HFF-Myc (cell line): ENCODE measurements at regions not wholly inside any gene's neighbourhood (a gene's known extent, or its start where the extent isn't known, plus 50 kb on each side); places are given as distances from the start of the nearest gene placed in this dataset.

ENCODE experiments used
- DNase-seq: peaks from one replicate; pipeline ENCODE4 v3.0.0-alpha.2; 2011; ENCODE audit warnings: low read depth; ENCODE audit errors: extremely low read depth
- H3K4me3 ChIP-seq: replicated peaks from 2 replicates; pipeline ENCODE4 v1.5.1; 2011; ENCODE audit warnings: low read depth, mild to moderate bottlenecking, control low read depth, low read length
- CTCF ChIP-seq: IDR thresholded peaks from 2 replicates; pipeline ENCODE4 v1.5.1; 2012; ENCODE audit warnings: mild to moderate bottlenecking, low read depth, low read length, control low read depth; ENCODE audit errors: missing control alignments

DNA sequence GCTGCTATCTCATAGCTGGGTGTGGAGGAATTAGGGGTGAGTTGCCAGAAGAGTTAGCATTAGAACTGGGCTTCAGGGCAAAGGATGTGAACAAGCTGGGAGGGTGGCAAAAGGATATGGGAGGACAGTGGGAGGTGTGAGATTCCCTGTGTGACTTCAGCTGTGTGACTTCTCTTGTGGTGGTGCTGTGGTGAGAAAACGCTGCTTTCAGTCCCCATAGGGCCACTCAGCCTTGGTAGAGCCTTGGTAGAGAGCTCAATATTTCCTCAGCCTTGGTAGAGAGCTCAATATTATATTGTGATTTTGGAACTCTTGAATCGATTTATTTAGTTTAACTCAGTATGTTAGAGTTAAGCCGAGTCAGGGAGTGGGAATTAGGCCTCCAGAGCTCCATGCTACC is 499.7 kb downstream of the EDEM1 start:
- no peak for DNase-seq
- no peak for TF ChIP-seq CTCF

GRCh38 chr3:5690490-5690889 is 503.0 kb downstream of the EDEM1 start:
- no peak for TF ChIP-seq CTCF
- no peak overlapping the region for H3K4me3 ChIP-seq
- DNase-seq: no peak

More for the DNA sequence above, 499.7 kb downstream of the EDEM1 start:
- no peak overlapping the region for H3K4me3 ChIP-seq

DNA sequence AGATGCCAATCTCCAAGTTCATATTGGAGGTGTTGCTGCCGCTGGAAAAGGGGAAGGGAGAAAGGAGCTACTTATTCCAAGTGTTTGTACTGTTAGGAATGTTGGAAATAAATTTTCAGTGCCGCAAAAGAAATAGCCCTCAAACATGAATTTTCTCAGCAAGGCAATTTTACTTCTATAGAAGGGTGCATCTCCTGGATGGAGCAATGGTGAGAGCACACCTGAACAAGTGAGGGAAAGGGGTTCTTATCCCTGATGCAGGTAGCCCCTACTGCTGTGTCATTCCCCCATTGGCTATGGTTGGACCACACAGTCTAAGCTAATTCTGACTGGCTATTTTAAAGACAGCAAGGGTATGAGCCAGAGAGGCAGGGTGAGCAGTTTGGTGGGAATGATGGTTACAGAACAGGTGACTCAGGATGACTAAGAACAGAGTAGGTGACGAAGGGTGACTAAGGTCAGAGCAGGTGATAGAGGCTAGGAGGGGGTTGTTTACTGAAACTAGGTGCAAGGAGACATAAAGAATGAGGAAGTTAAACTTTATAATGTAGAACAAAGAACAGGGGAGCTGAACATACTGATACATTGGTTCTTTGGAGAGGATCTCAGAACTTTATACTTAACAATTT is 503.5 kb downstream of the EDEM1 start:
- TF ChIP-seq CTCF: no peak
- no peak overlapping the region for H3K4me3 ChIP-seq
- DNase-seq: no peak

DNA sequence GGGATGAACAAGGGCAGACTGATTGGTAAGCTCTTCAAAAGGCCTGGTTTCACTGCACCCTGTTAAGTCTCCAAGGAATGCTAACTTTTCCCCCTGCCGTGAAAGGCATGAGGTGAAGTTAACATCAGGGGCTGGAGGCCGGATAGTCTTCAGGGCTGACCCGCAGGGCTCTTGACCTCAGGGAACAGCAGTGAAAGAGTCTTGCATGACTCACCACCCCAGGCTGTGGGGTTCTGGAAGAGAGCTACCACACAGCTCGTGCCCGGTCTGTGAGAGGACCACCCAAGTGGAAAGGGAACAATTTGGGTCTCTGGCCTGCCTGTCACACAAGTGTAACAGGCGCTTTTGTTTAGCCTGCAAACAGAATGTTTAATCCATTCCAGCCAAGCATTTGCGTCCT is 504.9 kb downstream of the EDEM1 start:
- DNase-seq: no peak
- H3K4me3 ChIP-seq: no peak overlapping the region
- no peak for TF ChIP-seq CTCF

DNA sequence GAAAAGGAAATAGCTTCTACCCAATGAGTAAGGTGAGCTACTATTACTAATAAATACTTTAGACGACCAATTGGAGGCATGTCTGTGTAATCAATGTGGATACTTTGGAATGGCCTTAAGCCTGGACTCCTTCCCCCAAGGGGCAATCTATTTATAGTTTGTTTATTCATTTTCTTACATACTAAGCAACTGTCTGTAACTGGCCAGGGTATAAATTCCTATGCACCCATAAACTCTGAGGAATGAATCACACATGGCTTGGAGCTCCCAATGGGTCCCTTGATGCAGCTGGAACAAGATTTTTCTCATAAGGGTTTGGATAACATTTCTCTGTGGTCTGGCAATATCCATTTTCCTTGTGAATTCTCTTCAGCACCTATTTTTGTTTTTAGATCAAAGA is 506.8 kb downstream of the EDEM1 start:
- no peak for DNase-seq
- TF ChIP-seq CTCF: no peak
- H3K4me3 ChIP-seq: no peak overlapping the region

DNA sequence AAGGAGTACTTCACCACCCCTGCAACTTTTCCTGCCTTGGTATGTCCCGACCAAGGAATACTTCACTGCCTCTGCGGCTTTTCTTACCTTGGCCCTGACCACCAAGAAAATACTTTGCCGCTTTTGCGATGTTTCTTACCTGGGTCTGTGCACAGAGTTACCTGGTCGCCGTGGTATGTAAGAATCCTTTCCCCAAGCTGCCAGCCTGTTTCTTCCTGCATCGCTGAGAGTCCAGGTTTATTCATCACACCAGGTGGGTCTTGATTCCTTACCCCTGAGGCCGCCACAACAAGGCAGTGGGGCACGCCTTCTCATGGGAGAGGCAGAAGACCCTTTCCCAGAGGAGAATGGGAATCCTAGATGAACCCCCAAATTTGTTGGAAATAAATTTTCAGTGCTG is 511.3 kb downstream of the EDEM1 start:
- no peak overlapping the region for H3K4me3 ChIP-seq
- TF ChIP-seq CTCF: no peak
- no peak for DNase-seq

DNA sequence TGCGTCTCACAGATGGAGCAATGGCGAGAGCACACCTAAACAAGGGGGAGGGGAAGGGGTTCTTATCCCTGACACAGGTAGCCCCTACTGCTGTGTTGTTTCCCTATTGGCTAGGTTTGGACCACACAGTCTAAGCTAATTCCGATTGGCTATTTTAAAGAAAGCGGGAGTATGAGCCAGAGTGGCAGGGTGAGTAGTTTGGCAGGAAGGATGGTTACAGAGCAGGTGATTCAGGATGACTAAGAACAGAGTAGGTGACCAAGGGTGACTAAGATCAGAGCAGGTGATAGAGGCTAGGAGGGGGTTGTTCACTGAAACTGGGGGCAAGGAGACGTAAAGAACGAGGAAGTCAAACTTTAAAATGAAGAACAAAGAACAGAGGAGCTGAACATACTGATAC is 511.8 kb downstream of the EDEM1 start:
- no peak for DNase-seq
- no peak overlapping the region for H3K4me3 ChIP-seq
- no peak for TF ChIP-seq CTCF
